ENCODE measurements at regions not wholly inside any gene's neighbourhood (a gene's known extent, or its start where the extent isn't known, plus 50 kb on each side); places are given as distances from the start of the nearest gene placed in this dataset.

DNA sequence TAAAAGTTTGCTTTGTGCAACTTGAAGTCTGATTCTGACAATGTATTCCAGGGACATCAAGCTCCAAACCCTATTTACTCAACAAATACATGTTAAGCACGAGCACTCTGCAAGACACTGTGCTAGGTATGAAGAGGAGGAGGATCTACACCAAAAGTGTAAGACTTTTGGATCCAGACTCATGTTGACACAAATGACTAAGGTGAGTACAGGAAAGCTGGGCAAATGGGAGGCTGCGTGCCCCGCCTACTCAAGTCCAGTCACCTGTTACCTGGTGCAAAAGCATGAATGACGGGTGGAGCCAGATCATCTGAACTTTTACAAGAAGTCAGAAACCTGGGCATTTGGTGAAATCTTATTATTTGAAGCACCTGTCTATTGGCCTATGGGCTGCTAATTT lies 120.7 kb downstream of the ABCC12 start:
- TF ChIP-seq, protein P1, sequence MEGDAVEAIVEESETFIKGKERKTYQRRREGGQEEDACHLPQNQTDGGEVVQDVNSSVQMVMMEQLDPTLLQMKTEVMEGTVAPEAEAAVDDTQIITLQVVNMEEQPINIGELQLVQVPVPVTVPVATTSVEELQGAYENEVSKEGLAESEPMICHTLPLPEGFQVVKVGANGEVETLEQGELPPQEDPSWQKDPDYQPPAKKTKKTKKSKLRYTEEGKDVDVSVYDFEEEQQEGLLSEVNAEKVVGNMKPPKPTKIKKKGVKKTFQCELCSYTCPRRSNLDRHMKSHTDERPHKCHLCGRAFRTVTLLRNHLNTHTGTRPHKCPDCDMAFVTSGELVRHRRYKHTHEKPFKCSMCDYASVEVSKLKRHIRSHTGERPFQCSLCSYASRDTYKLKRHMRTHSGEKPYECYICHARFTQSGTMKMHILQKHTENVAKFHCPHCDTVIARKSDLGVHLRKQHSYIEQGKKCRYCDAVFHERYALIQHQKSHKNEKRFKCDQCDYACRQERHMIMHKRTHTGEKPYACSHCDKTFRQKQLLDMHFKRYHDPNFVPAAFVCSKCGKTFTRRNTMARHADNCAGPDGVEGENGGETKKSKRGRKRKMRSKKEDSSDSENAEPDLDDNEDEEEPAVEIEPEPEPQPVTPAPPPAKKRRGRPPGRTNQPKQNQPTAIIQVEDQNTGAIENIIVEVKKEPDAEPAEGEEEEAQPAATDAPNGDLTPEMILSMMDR (optimal IDR thresholded peaks at IDR 0.05 in 1 of 3, IDR thresholded peaks at IDR 0.05 in 1 of 3, conservative IDR thresholded peaks at IDR 0.05 in 1 of 3; ENCODE audit: extremely low read depth in 1 of 3, insufficient read depth in 2 of 3, low read length in 3 of 3), result no peak
- no peak for TF ChIP-seq EZH2 (IDR thresholded peaks at IDR 0.05; ENCODE audit: low read length)
